Stimulated activated memory B cell treated with anti-CD40 and anti-IgM and Interleukin-4, amounts not matched to agents 10 μg/mL and 1 μg/mL and 100 μg/mL, for 72 hours (primary cell): ENCODE measurements at regions not wholly inside any gene's neighbourhood (a gene's known extent, or its start where the extent isn't known, plus 50 kb on each side); places are given as distances from the start of the nearest gene placed in this dataset.

Experiments
- ATAC-seq: fragments of 150-1000 bp; cut with Tn5 transposase; 2 replicates; pipeline ENCODE4 v1.10.0; 2021
- H3K27ac Mint-ChIP-seq: one replicate; pipeline ENCODE4 v1.8.0; 2022; ENCODE audit warnings: mild to moderate bottlenecking, mixed read lengths
- H3K27me3 Mint-ChIP-seq: one replicate; pipeline ENCODE4 v1.8.0; 2022; ENCODE audit warnings: mixed read lengths
- H3K36me3 Mint-ChIP-seq: one replicate; pipeline ENCODE4 v1.8.0; 2022; ENCODE audit warnings: mixed read lengths
- H3K4me1 Mint-ChIP-seq: one replicate; pipeline ENCODE4 v1.8.0; 2022; ENCODE audit warnings: mixed read lengths
- H3K4me3 Mint-ChIP-seq: one replicate; pipeline ENCODE4 v1.8.0; 2022; ENCODE audit warnings: mild to moderate bottlenecking, moderate library complexity, mixed read lengths
- H3K9me3 Mint-ChIP-seq: one replicate; pipeline ENCODE4 v1.8.0; 2022; ENCODE audit warnings: mixed read lengths

DNA sequence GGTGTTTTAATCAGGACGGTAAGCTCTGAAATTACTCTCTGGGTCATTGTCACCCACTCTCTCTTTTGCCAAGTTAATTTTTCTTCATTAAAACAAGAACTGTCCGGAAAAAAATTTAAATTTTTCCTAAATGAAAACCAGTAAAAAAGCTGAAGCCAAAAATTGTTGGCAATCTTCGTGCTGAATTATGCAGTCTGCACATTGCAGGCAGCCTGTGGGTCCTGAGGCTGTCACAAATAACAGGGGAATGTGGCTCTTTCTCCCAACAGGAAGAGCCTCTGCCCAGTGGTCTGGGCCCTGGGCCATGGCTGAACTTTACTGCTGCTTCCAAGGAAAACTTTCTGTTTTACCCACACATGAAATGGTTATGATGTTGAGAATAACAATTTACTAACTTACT is 153.9 kb upstream of the SPAG17 start:
- Mint-ChIP-seq H3K27ac (no peak overlapping the region), H3K4me3 (no peak overlapping the region), H3K9me3 (peaks cover 3% of the 10 kb centered on the region), H3K36me3 (no peaks in the 10 kb centered on the region), H3K27me3 (peaks cover 10% of the 10 kb centered on the region), H3K4me1 (no peaks in the 10 kb centered on the region)
- ATAC-seq: peak; percentile 25

DNA sequence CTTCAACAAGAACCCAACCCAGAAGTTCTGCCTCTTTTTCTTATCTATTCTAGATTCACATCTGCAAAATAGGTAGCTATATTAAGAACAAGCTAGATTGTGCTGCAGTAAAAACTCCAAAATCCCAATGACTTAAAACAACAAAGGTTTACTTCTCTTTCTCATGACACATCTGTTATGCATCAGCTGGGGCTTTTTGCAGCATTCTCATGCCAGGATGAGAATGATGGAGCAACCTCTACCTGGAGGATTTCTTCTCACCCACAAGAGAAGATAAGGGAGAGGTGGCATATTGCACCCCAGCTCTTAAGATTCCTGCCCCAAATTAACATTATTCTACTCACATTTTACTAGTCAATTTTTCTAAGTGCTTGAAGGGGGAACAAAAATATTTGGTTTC is 152.3 kb upstream of the SPAG17 start:
- H3K36me3 Mint-ChIP-seq: no peaks in the 10 kb centered on the region
- H3K27ac Mint-ChIP-seq: no peak overlapping the region
- H3K27me3 Mint-ChIP-seq: peaks cover 10% of the 10 kb centered on the region
- no peaks in the 10 kb centered on the region for H3K4me1 Mint-ChIP-seq
- H3K9me3 Mint-ChIP-seq: peaks cover 2% of the 10 kb centered on the region
- ATAC-seq: no peak
- no peak overlapping the region for H3K4me3 Mint-ChIP-seq

DNA sequence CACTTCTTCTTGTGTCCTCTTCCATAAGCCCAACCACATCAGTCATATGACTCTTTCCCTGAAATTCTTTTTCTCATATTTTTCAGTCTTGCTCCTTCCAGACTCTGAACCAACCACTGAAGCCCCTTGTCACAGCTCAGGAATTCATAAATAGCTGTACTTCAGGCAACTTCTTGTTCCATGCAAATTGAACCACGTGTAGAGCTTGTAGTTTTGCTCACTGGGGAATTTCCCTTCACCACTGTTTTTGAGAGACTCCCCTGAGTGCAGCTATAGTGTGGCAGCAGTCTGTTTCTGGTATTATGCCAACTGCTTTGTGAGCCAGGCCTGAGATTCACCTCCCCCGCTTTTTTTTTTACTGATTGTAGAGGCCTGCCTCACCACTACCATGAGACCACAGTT is 150.3 kb upstream of the SPAG17 start:
- Mint-ChIP-seq H3K4me1 (no peaks in the 10 kb centered on the region), H3K27me3 (peaks cover 8% of the 10 kb centered on the region), H3K27ac (no peak overlapping the region), H3K4me3 (no peak overlapping the region), H3K9me3 (peaks cover 2% of the 10 kb centered on the region), H3K36me3 (no peaks in the 10 kb centered on the region)
- ATAC-seq: no peak

DNA sequence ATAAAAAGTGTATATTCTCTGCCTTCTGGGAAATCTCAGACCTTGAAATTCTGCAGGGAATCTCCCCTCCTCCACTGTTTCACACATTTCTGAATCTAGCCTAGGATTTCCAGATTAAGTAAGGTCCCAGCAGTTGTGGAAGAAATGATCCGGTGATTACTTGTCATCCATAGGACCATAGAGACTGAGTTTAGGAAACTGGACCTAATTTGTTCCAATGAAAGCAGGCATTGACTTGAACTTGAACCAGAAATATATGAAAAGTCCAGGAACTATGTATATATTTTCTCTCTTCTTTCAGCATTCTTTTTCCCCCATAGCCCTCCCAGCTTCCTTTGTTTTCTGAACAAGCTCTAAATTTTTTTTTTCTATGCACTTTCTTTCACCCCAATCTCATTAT is 149.5 kb upstream of the SPAG17 start:
- Mint-ChIP-seq H3K27me3 (peaks cover 8% of the 10 kb centered on the region), H3K4me1 (no peaks in the 10 kb centered on the region), H3K27ac (no peak overlapping the region), H3K4me3 (no peak overlapping the region), H3K36me3 (no peaks in the 10 kb centered on the region), H3K9me3 (peaks cover 3% of the 10 kb centered on the region)
- ATAC-seq: no peak

- no peak for ATAC-seq
- no peaks in the 10 kb centered on the region for H3K4me1 Mint-ChIP-seq
- peaks cover 5% of the 10 kb centered on the region for H3K9me3 Mint-ChIP-seq
- no peaks in the 10 kb centered on the region for H3K36me3 Mint-ChIP-seq
- H3K4me3 Mint-ChIP-seq: no peak overlapping the region
- peaks cover 8% of the 10 kb centered on the region for H3K27me3 Mint-ChIP-seq
- H3K27ac Mint-ChIP-seq: no peak overlapping the region
Measured at GRCh38 chr1:118333601-118334210, 148.7 kb upstream of the SPAG17 start.

DNA sequence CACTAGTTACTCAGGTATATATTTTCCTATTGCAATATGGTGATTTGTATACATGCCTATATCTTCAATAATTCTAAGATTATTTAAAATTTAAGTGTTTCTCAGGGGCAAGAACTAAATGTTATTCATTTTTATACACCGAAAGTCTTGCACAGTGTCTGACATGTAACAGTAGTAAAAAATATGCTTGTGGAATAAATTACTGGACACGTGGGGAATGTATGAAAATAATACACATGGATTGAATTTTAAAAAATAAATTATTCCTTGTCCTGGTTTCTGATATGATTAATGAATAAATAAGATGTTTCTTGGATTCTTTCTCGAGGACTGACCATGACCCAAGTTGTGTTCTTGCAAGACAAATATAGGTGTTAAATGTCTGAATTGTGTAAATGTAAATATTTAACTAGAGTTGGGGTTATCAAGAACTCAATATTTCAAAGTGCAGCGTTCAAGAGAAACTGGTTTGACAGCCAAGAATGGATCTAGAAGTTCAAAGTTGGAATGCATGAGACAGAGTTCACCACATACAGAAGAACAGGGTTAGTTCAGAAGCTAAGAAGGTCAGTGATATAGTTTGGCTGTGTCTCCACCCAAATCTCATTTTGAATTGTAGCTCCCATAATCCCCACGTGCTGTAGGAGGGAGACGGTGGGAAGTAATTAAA is 142.1 kb upstream of the SPAG17 start:
- H3K4me3 Mint-ChIP-seq: no peak overlapping the region
- H3K27ac Mint-ChIP-seq: no peak overlapping the region
- H3K27me3 Mint-ChIP-seq: no peaks in the 10 kb centered on the region
- H3K4me1 Mint-ChIP-seq: no peaks in the 10 kb centered on the region
- no peak for ATAC-seq
- peaks cover 3% of the 10 kb centered on the region for H3K9me3 Mint-ChIP-seq
- no peaks in the 10 kb centered on the region for H3K36me3 Mint-ChIP-seq

DNA sequence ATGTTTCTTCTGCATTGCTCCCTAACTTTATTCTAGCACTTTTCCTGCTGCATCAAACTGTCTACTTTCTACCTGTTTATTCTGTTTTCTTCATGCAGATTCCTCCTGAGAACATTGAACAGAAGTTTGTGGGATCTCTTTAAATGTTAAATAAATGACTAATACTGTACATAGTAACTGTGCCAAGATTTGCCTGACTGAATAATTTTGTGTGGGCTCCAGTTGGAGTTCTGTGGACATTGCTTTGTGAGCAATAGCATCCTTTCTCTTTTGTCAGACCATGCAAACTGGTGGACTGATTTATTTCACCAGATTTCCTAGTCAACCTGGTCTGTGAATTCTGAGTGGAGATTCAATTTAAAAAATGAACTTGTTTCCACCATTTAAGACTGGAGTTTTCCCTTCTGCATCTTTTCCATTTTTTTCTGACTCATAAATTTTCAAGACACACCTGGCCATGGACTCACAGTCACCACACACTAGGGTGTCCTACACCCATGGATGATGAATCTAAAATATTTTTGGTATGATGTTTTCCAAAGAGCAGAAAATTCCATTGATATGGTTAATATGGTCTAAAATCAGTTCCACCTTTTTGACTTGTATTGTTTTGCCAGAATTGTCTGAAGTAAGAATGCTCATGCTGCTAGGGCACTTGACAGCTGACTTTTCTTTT is 140.7 kb upstream of the SPAG17 start:
- no peak overlapping the region for H3K27ac Mint-ChIP-seq
- no peak overlapping the region for H3K4me3 Mint-ChIP-seq
- no peaks in the 10 kb centered on the region for H3K36me3 Mint-ChIP-seq

GRCh38 chr1:118323246-118323645 is 138.2 kb upstream of the SPAG17 start:
- no peaks in the 10 kb centered on the region for H3K4me1 Mint-ChIP-seq
- no peak overlapping the region for H3K27ac Mint-ChIP-seq
- H3K9me3 Mint-ChIP-seq: no peaks in the 10 kb centered on the region
- H3K36me3 Mint-ChIP-seq: no peaks in the 10 kb centered on the region
- no peaks in the 10 kb centered on the region for H3K27me3 Mint-ChIP-seq
- no peak overlapping the region for H3K4me3 Mint-ChIP-seq
- no peak for ATAC-seq

More for the DNA sequence above, 140.7 kb upstream of the SPAG17 start:
- Mint-ChIP-seq H3K9me3 (peaks cover 3% of the 10 kb centered on the region), H3K27me3 (no peaks in the 10 kb centered on the region), H3K4me1 (no peaks in the 10 kb centered on the region)
- ATAC-seq: no peak

- no peaks in the 10 kb centered on the region for H3K36me3 Mint-ChIP-seq
- H3K27me3 Mint-ChIP-seq: no peaks in the 10 kb centered on the region
- no peak overlapping the region for H3K4me3 Mint-ChIP-seq
- H3K4me1 Mint-ChIP-seq: no peaks in the 10 kb centered on the region
- no peak for ATAC-seq
- H3K9me3 Mint-ChIP-seq: no peaks in the 10 kb centered on the region
- no peak overlapping the region for H3K27ac Mint-ChIP-seq
Measured at GRCh38 chr1:118322331-118322730, 137.3 kb upstream of the SPAG17 start.

GRCh38 chr1:118321840-118322239 is 136.8 kb upstream of the SPAG17 start:
- H3K4me1 Mint-ChIP-seq: no peaks in the 10 kb centered on the region
- ATAC-seq: no peak
- no peak overlapping the region for H3K4me3 Mint-ChIP-seq
- H3K27ac Mint-ChIP-seq: no peak overlapping the region
- H3K27me3 Mint-ChIP-seq: no peaks in the 10 kb centered on the region
- no peaks in the 10 kb centered on the region for H3K9me3 Mint-ChIP-seq
- H3K36me3 Mint-ChIP-seq: no peaks in the 10 kb centered on the region

GRCh38 chr1:118317842-118318614 is 133.0 kb upstream of the SPAG17 start:
- H3K27me3 Mint-ChIP-seq: no peaks in the 10 kb centered on the region
- no peaks in the 10 kb centered on the region for H3K9me3 Mint-ChIP-seq
- H3K36me3 Mint-ChIP-seq: no peaks in the 10 kb centered on the region
- no peak overlapping the region for H3K4me3 Mint-ChIP-seq
- ATAC-seq: no peak
- no peak overlapping the region for H3K27ac Mint-ChIP-seq
- no peaks in the 10 kb centered on the region for H3K4me1 Mint-ChIP-seq

DNA sequence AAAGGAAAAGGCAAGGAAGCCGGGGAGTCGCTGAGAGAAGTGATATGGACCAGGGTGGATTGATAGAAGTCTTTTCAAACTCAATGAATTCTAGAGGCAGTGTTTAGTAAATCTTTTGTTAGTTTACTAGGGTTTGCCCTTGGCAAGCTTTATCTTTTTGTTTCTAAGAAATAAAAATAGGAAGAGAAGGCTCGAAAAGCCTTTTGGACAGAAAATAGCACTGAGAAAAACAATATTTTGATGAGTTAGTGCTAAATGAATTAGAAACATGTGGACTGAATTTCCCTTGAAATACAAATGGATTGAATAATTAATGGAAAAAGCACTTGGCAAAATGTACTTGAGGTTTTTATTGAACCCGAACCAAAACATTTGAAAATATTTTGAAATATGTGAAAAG is 121.8 kb upstream of the SPAG17 start:
- Mint-ChIP-seq H3K4me1 (no peaks in the 10 kb centered on the region), H3K27ac (no peak overlapping the region), H3K27me3 (peaks cover 8% of the 10 kb centered on the region), H3K9me3 (peaks cover 2% of the 10 kb centered on the region), H3K4me3 (no peak overlapping the region), H3K36me3 (no peaks in the 10 kb centered on the region)
- ATAC-seq: no peak

DNA sequence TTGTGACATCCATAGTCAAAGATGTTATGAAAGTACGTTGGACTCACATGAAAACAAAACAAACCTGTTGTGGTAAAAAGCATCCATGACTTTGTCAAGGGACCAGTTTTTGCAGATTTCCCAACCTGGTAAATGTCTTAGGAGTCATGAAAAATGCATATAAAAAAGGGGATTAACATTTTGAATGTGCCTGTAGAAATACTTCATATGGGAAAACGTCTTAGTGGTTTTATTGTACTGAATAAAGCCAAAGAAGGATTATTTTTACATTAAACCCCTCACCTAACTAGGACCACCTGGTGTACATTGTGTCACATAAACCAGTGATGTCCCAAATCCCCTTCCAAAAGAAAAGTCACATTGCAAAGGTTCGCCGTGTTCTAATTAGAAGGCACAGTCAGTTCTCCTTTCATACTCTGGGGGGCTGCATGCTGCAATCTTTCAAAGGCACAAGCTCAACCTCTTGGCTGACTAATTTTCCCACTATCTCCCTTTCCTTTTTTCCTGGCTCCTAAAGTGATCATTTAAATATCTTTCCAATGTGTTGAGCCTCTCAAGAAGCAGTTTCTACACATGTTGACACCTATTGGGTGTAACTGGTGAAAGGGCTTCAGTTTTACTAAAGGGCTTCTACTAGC is 119.8 kb upstream of the SPAG17 start:
- H3K27ac Mint-ChIP-seq: no peak overlapping the region
- no peaks in the 10 kb centered on the region for H3K4me1 Mint-ChIP-seq

DNA sequence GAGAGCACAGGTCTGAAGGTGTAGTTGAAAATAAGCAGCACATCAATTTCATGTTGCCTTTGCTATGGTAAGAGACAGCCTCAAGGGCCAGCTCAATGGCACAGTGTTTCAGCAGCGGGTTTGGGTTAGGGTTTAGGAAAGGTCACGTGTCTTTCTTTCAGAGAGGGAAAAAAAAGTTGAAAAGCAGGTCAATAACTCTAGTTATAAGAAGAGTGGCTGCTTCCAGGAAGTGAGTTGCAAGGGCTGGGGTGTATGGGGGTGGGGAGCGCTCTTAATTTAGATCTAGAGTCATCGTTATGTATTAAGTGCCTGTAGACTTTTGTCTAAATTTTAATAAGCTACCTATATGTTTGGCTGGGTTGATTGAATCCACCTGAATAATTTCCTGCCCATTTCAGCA is 118.5 kb upstream of the SPAG17 start:
- Mint-ChIP-seq H3K4me3 (no peak overlapping the region), H3K9me3 (no peaks in the 10 kb centered on the region), H3K27me3 (no peaks in the 10 kb centered on the region), H3K4me1 (no peaks in the 10 kb centered on the region), H3K36me3 (no peaks in the 10 kb centered on the region), H3K27ac (no peak overlapping the region)
- no peak for ATAC-seq

More for the DNA sequence above, 119.8 kb upstream of the SPAG17 start:
- Mint-ChIP-seq H3K27me3 (no peaks in the 10 kb centered on the region), H3K4me3 (no peak overlapping the region), H3K36me3 (no peaks in the 10 kb centered on the region), H3K9me3 (no peaks in the 10 kb centered on the region)
- no peak for ATAC-seq

GRCh38 chr1:118303064-118303463 is 118.0 kb upstream of the SPAG17 start:
- H3K36me3 Mint-ChIP-seq: no peaks in the 10 kb centered on the region
- H3K9me3 Mint-ChIP-seq: no peaks in the 10 kb centered on the region
- no peak for ATAC-seq
- H3K27me3 Mint-ChIP-seq: no peaks in the 10 kb centered on the region
- H3K27ac Mint-ChIP-seq: no peak overlapping the region
- no peaks in the 10 kb centered on the region for H3K4me1 Mint-ChIP-seq
- no peak overlapping the region for H3K4me3 Mint-ChIP-seq
